Thoracic aorta (tissue), 2 donors: ENCODE measurements at regions not wholly inside any gene's neighbourhood (a gene's known extent, or its start where the extent isn't known, plus 50 kb on each side); places are given as distances from the start of the nearest gene placed in this dataset.

Experiments
- ATAC-seq: fragments of 150-250 bp; one replicate; pipeline ENCODE4 v1.8.0; 2017; ENCODE audit warnings: low read depth; ENCODE audit not compliant: insufficient number of reproducible peaks, low FRiP score
- DNase-seq: peaks from one replicate; pipeline ENCODE4 v3.0.0-alpha.2; 2020; ENCODE audit warnings: low spot score
- H3K27ac ChIP-seq, 2 donors: fragments of 200-600 bp; sonication (generic); 1 replicate in 1 of 2; 2 replicates in 1 of 2; pipeline ENCODE4 v1.5.1; 2016; ENCODE audit warnings: mild to moderate bottlenecking in 2 of 2, moderate library complexity in 2 of 2
- H3K27me3 ChIP-seq: fragments of 200-600 bp; sonication (generic); replicated peaks from 2 replicates; pipeline ENCODE4 v1.6.0; 2016; ENCODE audit warnings: mild to moderate bottlenecking; ENCODE audit not compliant: insufficient read depth
- H3K36me3 ChIP-seq: fragments of 200-600 bp; sonication (generic); one replicate; pipeline ENCODE4 v1.5.1; 2016
- H3K4me1 ChIP-seq, 2 donors: fragments of 200-600 bp; sonication (generic); 1 replicate in 1 of 2; 2 replicates in 1 of 2; pipeline versions ENCODE4 v1.5.1 to v1.6.0; 2016; ENCODE audit warnings: low read depth in 2 of 2, mild to moderate bottlenecking in 1 of 2; ENCODE audit not compliant: control insufficient read depth in 1 of 2
- H3K4me3 ChIP-seq: fragments of 200-600 bp; sonication (generic); 2 replicates; pipeline ENCODE4 v1.5.1; 2016; ENCODE audit warnings: mild to moderate bottlenecking
- H3K9me3 ChIP-seq: fragments of 200-600 bp; sonication (generic); 2 replicates; pipeline ENCODE4 v1.5.1; 2016
- CTCF ChIP-seq: fragments of 200-600 bp; sonication (generic); IDR thresholded peaks from one replicate; pipeline ENCODE4 v1.5.1; 2019; ENCODE audit warnings: antibody characterized with exemption

- DNase-seq (no peak), ATAC-seq (no peak)
- H3K27me3 ChIP-seq = no peaks in the 10 kb centered on the region
- no peak overlapping the region for H3K4me3 ChIP-seq
- no peaks in the 10 kb centered on the region for H3K9me3 ChIP-seq
- no peak for TF ChIP-seq CTCF
- no peak overlapping the region for H3K27ac ChIP-seq
- H3K36me3 ChIP-seq = no peaks in the 10 kb centered on the region
- H3K4me1 ChIP-seq = peaks cover 0 to 9% of the 10 kb centered on the region in 2 donors
Observed at GRCh38 chr12:24379861-24380521, 430.5 kb upstream of the SOX5 start.

- Histone ChIP-seq H3K9me3 (no peaks in the 10 kb centered on the region), H3K27me3 (no peaks in the 10 kb centered on the region), H3K4me1 (peaks cover 0 to 9% of the 10 kb centered on the region in 2 donors), H3K36me3 (no peaks in the 10 kb centered on the region), H3K27ac (no peak overlapping the region), H3K4me3 (no peak overlapping the region)
- TF ChIP-seq CTCF = no peak
- no peak for ATAC-seq
- DNase-seq = no peak
Observed at GRCh38 chr12:24379433-24379832, 430.0 kb upstream of the SOX5 start.

GRCh38 chr12:24378548-24379407, 429.3 kb upstream of the SOX5 start:
- Histone ChIP-seq H3K4me1 (peaks cover 0 to 9% of the 10 kb centered on the region in 2 donors), H3K27ac (no peak overlapping the region), H3K9me3 (no peaks in the 10 kb centered on the region), H3K4me3 (no peak overlapping the region), H3K27me3 (no peaks in the 10 kb centered on the region), H3K36me3 (no peaks in the 10 kb centered on the region)
- no peak for DNase-seq
- no peak for TF ChIP-seq CTCF
- no peak for ATAC-seq

- Histone ChIP-seq H3K4me1 (peaks cover 0 to 20% of the 10 kb centered on the region in 2 donors), H3K36me3 (no peaks in the 10 kb centered on the region), H3K9me3 (no peaks in the 10 kb centered on the region), H3K27ac (no peak overlapping the region), H3K4me3 (no peak overlapping the region), H3K27me3 (no peaks in the 10 kb centered on the region)
- ATAC-seq (no peak), DNase-seq (no peak)
- TF ChIP-seq CTCF = no peak
Observed at GRCh38 chr12:24374452-24374851, 425.0 kb upstream of the SOX5 start.

GRCh38 chr12:24373004-24373403, 423.5 kb upstream of the SOX5 start:
- H3K4me3 ChIP-seq = no peak overlapping the region
- H3K4me1 ChIP-seq = peaks cover 0 to 11% of the 10 kb centered on the region in 2 donors
- H3K27me3 ChIP-seq = no peaks in the 10 kb centered on the region
- DNase-seq (no peak), ATAC-seq (no peak)
- no peak overlapping the region for H3K27ac ChIP-seq
- no peaks in the 10 kb centered on the region for H3K9me3 ChIP-seq
- no peak for TF ChIP-seq CTCF
- no peaks in the 10 kb centered on the region for H3K36me3 ChIP-seq
